Prostate gland (tissue), 2 donors: ENCODE measurements at regions not wholly inside any gene's neighbourhood (a gene's known extent, or its start where the extent isn't known, plus 50 kb on each side); places are given as distances from the start of the nearest gene placed in this dataset.
"Not testable (repeated sequence)": the region's sequence is repeated elsewhere in the genome, so short reads cannot be mapped to it uniquely, and the experiment has no call there.

Experiments
- DNase-seq: peaks from one replicate; pipeline ENCODE4 v3.0.0-alpha.2; 2019; ENCODE audit warnings: low spot score
- H3K27ac ChIP-seq, 2 donors: fragments of 200-600 bp; sonication (generic); 2 replicates each; pipeline ENCODE4 v1.5.1; 2017 to 2019
- H3K27me3 ChIP-seq: fragments of 200-600 bp; sonication (generic); replicated peaks from 2 replicates; pipeline ENCODE4 v1.5.1; 2019; ENCODE audit not compliant: insufficient read depth
- H3K36me3 ChIP-seq, 2 donors: fragments of 200-600 bp; sonication (generic); 1 replicate in 1 of 2; 2 replicates in 1 of 2; pipeline versions ENCODE4 v1.5.1 to v1.8.1; 2017 to 2019
- H3K4me1 ChIP-seq: fragments of 200-600 bp; sonication (generic); replicated peaks from 2 replicates; pipeline ENCODE4 v1.5.1; 2019
- H3K4me3 ChIP-seq, 2 donors: fragments of 200-600 bp; sonication (generic); 2 replicates each; pipeline ENCODE4 v1.5.1; 2017 to 2019
- H3K9me3 ChIP-seq: fragments of 200-600 bp; sonication (generic); 2 replicates; pipeline ENCODE4 v1.5.1; 2017
- CTCF ChIP-seq, 4 experiments: fragments of 200-600 bp in 2 of 4; fragments of 450-650 bp in 2 of 4; sonication (generic) in 2 of 4; IDR thresholded peaks; 1 replicate in 3 of 4; 2 replicates in 1 of 4; pipeline ENCODE4 v1.5.1; 2016 to 2019; ENCODE audit warnings: antibody characterized with exemption in 4 of 4, mild to moderate bottlenecking in 2 of 4, moderate library complexity in 2 of 4
- POLR2A ChIP-seq: fragments of 450-650 bp; IDR thresholded peaks from one replicate; pipeline ENCODE4 v1.6.1; 2016; ENCODE audit warnings: antibody characterized with exemption, mild to moderate bottlenecking
- POLR2AphosphoS5 ChIP-seq: sonication (generic); formaldehyde crosslinking; IDR thresholded peaks from one replicate; pipeline ENCODE4 v1.6.1; 2017; ENCODE audit warnings: antibody characterized with exemption
- WGBS: methylation state at CpG from one replicate; pipeline ENCODE4 v1.1.5; 2018; 5-methylcytosine and 5-hydroxymethylcytosine counted together
- intact Hi-C: fragments of 100-400 bp; cut with DNase I; formaldehyde crosslinking; loops from one replicate; pipeline ENCODE4 v1.14.2; 2022

- H3K9me3 ChIP-seq, result no peaks in the 10 kb centered on the region
- H3K4me3 ChIP-seq, result no peak overlapping the region
- no peaks in the 10 kb centered on the region for H3K27me3 ChIP-seq
- intact Hi-C loops, result no loop called here
- H3K36me3 ChIP-seq, result no peaks in the 10 kb centered on the region
- H3K27ac ChIP-seq, result no peak overlapping the region
- no peaks in the 10 kb centered on the region for H3K4me1 ChIP-seq
- DNase-seq, result no peak
- TF ChIP-seq CTCF (IDR thresholded peaks at IDR 0.05) (no peak), POLR2A (no peak), POLR2AphosphoS5 (no peak)
- WGBS, result 74% methylated on average over 8 of the region's 8 CpGs
Observed at GRCh38 chr22:25395468-25395867, 169.0 kb upstream of the GRK3 start.

GRCh38 chr22:25395915-25396314 lies 168.6 kb upstream of the GRK3 start:
- no peak overlapping the region for H3K27ac ChIP-seq
- no peaks in the 10 kb centered on the region for H3K27me3 ChIP-seq
- WGBS, result 81% methylated on average over 3 of the region's 3 CpGs
- no peaks in the 10 kb centered on the region for H3K36me3 ChIP-seq
- no peaks in the 10 kb centered on the region for H3K9me3 ChIP-seq
- H3K4me3 ChIP-seq, result no peak overlapping the region
- intact Hi-C loops, result no loop called here
- TF ChIP-seq POLR2AphosphoS5, result no peak
- no peak for TF ChIP-seq POLR2A
- no peak for TF ChIP-seq CTCF (IDR thresholded peaks at IDR 0.05)
- DNase-seq, result no peak
- no peaks in the 10 kb centered on the region for H3K4me1 ChIP-seq

GRCh38 chr22:25396615-25397200 lies 167.8 kb upstream of the GRK3 start:
- no peak for TF ChIP-seq POLR2AphosphoS5
- no peak for TF ChIP-seq CTCF (IDR thresholded peaks at IDR 0.05)
- TF ChIP-seq POLR2A, result no peak
- no peaks in the 10 kb centered on the region for H3K9me3 ChIP-seq
- H3K27ac ChIP-seq, result no peak overlapping the region
- DNase-seq, result no peak
- no peaks in the 10 kb centered on the region for H3K4me1 ChIP-seq
- WGBS, result 93% methylated on average over 10 of the region's 10 CpGs
- no peaks in the 10 kb centered on the region for H3K27me3 ChIP-seq
- intact Hi-C loops, result no loop called here
- no peaks in the 10 kb centered on the region for H3K36me3 ChIP-seq
- no peak overlapping the region for H3K4me3 ChIP-seq

- Histone ChIP-seq H3K27me3 (no peaks in the 10 kb centered on the region), H3K4me1 (no peaks in the 10 kb centered on the region), H3K36me3 (no peaks in the 10 kb centered on the region), H3K9me3 (no peaks in the 10 kb centered on the region), H3K4me3 (no peak overlapping the region), H3K27ac (no peak overlapping the region)
- 69% methylated on average over 3 of the region's 3 CpGs for WGBS
- intact Hi-C loops, result no loop called here
- DNase-seq, result no peak
- TF ChIP-seq CTCF (IDR thresholded peaks at IDR 0.05) (no peak), POLR2A (no peak), POLR2AphosphoS5 (no peak)
Observed at GRCh38 chr22:25397616-25398015, 166.9 kb upstream of the GRK3 start.

GRCh38 chr22:25398591-25399062 lies 165.8 kb upstream of the GRK3 start:
- H3K9me3 ChIP-seq, H3K27me3 ChIP-seq, H3K36me3 ChIP-seq, H3K4me1 ChIP-seq, H3K4me3 ChIP-seq, intact Hi-C loops, DNase-seq, H3K27ac ChIP-seq: not testable (repeated sequence)
- 94% methylated on average over 6 of the region's 6 CpGs for WGBS
